Stimulated activated CD8-positive, alpha-beta memory T cell treated with anti-CD3 and anti-CD28 coated beads, Interleukin-7, amount 100 ng/mL, for 4 hours (primary cell): ENCODE measurements at regions not wholly inside any gene's neighbourhood (a gene's known extent, or its start where the extent isn't known, plus 50 kb on each side); places are given as distances from the start of the nearest gene placed in this dataset.
"Not testable (repeated sequence)": the region's sequence is repeated elsewhere in the genome, so short reads cannot be mapped to it uniquely, and the experiment has no call there.

ENCODE experiments used
- DNase-seq, 2 donors: peaks; one replicate each; pipeline ENCODE4 v3.0.0-alpha.2; 2020; ENCODE audit warnings: low read depth in 2 of 2

DNA sequence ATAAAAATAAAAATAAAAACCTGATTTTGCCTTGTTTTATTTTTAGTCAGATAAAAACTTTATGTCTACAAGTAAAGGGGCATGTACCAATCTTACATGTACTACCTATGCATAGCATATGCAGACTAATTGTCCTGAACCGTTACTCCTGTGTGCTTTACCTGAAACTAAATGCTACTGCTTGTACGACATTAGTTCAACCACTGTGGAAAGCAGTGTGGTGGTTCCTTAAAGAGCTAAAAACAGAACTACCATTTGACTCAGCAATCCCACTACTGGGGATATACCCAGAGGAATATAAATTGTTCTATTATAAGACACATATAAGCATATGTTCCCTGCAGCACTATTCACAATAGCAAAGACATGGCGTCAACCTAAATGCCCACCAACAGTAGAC, 426.0 kb upstream of the PMFBP1 start:
- no peak for DNase-seq

DNA sequence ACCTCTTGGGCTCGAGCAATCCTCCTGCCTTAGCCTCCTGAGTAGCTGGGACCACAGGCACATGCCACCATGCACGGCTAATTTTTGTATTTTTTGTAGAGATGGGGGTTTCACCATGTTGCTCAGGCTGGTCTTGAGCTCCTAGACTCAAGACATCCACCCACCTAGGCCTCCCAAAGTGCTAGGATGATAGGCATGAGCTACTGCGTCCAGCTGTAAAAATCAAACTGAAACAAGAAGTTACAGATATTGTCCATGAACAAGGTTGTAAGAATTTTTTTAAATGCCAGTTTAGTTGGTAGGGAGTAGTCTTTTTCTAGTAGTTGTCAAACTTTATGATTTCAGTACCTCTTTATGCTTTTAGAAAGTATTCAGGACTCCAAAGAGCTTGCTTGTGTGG, 424.4 kb upstream of the PMFBP1 start:
- no peak for DNase-seq

DNA sequence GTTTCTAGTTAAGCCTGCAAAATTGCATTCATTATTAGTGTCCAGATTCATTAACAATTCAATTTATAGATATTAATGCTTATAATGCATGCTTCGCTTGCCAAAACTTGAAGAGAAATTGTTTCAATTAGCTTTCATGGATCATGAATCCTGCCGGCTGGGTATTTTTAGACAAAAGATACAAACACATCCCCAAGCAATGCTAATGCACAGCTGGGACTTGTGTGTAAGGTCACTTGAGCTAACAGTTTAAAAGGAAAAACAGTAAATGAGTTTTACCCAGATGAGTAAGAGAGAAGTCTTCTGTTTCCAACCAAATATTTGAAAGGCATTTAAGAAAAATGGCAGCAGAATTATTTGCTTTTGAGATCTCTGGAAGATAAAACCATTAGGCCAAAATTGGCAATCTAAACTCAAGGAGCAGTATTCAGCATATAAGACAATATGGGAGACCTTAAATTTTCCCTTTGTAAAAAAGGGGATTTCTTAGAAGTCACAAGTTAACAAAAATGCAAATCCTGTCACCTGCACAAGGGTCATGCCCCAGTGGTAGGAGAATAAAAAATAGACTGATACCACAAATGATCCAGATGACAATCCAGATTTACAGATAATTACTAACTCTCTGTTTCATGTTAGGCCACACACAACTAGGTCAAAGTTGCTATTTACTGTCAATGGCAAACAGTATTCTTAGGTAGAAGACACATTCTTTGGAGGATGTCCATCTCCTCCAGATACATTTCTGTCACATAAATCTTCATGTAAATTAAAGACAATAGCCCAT, 418.4 kb upstream of the PMFBP1 start:
- no peak for DNase-seq

DNA sequence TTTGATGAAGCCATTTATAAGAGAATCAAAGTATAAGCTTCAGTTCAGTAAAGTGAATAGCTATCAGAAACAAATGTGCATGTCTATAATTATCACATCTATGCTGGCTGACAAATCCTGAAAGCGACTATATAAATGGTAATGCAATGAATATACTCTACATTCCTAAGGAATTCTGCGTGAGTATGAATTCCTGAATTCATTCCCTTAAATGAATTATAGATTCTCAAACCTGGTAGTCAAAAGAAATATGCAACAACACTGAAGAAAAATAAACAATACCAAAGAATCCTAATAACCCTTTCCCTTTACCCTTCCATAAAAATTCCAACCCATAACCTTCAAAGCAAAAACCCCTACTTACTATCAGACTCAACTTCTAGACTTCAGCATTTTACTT, 416.6 kb upstream of the PMFBP1 start:
- DNase-seq = no peak

DNA sequence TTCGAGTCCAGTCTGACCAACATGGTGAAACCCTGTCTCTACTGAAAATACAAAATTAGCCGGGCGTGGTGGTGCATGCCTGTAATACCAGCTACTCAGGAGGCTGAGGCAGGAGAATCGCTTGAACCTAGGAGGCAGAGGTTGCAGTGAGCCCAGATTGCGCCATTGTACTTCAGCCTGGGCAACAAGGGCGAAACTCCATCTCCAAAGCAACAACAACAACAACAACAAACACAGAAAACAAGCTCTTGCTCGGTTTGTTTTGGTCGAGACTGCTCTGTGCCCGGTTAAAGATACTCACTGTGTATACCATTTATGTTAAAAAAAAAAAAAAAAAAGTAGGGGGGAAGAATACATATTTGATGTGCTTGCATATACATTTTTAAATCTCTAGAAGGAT, 406.1 kb upstream of the PMFBP1 start:
- not testable (repeated sequence) for DNase-seq

DNA sequence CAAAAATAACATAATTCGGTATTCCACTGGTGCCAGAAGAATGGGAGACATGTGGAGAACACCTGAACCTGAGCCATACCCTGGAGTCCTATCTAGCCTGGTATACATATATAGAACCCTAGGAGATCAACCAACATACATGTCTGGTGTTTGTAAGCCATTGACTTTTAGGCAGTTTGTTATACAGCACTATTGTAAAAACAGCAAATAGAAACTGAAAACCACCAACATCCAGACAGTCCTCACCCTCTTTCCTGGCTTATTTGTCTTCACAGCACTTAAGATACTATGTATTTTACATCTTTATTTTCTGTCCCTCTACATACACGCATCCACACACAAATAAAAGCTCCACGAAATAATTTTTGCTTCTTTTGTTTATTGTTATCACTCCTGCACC, 404.2 kb upstream of the PMFBP1 start:
- DNase-seq = no peak

DNA sequence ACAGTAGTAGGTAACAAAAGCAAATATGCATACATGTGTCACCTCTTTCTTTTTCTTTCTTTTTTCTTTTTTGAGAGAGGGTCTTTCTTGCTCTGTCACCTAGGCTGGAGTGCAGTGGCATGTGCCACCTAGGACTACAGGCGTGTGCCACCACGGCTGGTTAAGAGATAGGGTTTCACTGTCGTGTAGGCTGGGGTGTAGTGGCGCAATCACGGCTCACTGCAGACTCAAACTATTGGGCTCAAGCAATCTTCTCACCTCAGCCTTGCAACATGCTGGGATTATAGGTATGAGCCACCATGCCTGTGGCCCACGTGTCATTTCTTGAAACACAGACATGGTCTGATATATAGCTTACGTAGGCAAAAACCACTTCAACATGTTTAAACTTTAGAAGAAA, 397.7 kb upstream of the PMFBP1 start:
- DNase-seq = no peak

DNA sequence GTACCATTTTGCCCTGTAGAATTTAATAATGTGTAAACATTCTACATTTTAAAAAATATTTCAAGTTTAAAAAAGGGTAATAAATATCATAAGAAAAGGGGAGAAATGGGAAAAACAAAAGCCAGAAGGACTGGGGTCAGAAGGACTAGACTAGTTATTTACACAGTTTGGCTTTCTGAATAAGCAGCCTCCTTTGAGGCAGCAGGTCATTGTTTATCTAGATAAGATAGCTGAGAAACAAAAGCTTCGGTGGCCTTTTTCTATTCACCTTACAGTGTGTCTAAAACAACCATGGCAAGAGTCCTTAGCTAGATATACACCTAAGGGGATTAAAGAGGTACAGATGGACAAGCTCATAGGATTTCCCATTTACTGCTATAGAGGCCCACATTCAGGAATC, 396.5 kb upstream of the PMFBP1 start:
- no peak for DNase-seq

DNA sequence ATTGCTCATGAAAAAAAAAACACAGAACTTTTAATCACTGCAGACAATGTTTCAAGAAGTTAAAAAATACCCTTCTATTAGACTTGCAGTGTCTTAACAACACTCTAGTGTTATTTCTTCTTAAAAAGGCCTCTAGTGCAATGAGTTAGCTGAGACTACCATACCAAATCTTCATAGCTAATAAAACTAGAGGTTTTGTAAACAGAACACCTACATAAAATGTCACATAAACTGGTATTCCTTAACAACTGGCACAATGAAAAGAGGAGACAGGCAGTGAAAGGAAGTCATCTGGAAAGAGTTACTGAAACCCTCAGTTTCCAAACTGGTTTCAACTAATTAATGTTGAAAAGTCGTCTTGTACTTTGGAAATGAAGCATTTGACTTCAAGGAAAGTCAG, 394.2 kb upstream of the PMFBP1 start:
- no peak for DNase-seq

DNA sequence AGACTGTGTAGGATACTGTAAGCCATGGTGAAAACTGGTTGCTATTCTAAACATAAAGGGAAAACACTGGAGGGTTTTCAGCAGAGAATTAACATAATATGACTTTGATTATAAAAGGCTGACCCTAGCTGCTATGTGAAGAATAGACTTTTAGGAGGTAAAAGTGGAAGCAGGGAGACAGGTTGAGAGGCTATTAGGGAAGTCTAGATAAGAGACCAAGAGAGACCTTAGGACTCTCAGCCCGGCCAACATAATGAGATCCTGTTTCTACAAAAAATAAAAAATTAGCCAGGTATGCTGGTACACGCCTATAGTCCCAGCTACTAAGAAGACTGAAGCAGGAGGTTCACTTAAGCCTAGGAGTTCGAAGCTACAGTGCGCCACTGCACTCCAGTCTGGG, 393.2 kb upstream of the PMFBP1 start:
- no peak for DNase-seq

DNA sequence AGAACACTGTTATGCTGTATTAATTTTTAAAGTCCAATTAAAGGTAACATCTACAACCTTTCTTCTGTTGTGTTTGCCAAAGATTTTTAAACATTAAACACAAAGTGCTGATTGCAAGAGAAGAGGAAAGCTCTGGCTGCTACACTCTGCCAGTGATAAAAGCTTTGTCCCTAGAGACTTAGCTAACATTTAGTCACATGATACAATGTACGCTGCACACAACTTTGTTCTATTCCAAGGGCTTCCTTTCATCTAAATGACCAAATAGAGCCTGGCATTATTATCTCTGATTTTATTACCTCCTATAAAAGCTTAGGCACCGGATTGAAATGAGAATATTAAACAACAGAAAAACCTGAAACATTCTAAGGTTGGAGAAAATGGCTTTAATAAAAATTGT, 388.7 kb upstream of the PMFBP1 start:
- DNase-seq = no peak

DNA sequence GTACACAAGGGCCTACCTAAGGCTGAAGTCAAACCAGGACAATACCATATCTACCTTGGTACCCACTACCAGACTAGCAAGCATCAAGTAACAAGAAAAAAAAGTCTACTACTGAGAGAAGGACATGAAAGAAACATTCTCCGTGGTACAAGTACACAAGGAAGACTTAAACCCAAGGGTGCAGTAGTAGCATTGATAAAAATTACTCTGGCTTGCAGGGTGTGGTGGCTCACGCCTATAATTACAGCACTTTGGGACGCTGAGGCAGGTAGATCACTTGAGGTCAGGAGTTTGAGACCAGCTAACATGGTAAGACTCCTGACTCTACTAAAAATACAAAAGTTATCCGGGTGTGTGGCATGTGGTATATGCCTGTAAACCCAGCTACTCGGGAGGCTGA, 386.5 kb upstream of the PMFBP1 start:
- no peak for DNase-seq

DNA sequence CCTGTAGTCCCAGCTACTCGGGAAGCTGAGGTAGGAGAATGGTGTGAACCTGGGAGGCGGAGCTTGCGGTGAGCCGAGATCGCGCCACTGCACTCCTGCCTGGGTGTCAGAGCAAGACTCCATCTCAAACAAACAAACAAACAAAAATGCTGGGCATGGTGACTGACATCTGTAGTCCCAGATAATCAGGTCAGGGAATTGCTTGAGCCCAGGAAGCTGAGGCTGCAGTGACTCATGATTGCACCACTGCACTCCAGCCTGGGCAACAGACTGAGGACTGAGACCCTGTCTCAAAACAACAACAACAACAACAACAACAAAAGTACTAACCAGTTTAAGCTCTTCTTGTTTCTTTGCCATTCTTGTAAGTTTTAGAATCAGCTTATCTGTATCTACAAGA, 383.0 kb upstream of the PMFBP1 start:
- no peak for DNase-seq

DNA sequence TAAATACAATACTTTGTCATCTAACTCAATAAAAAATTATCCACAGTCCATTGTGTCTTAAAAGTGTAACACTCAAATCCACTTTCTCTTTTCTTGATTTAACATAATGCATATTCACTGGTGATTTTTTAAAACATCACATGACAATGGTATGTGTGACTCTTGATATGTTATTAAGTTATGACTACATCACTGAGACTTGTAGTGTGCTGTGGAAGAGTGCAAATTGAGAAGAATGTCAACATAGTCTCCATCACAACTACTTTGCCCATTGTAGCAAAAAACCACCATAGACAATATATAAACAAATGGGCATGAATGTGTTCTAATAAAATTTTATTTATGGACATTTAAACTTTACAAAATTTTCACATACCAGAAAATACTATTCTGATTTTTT, 380.7 kb upstream of the PMFBP1 start:
- no peak for DNase-seq

DNA sequence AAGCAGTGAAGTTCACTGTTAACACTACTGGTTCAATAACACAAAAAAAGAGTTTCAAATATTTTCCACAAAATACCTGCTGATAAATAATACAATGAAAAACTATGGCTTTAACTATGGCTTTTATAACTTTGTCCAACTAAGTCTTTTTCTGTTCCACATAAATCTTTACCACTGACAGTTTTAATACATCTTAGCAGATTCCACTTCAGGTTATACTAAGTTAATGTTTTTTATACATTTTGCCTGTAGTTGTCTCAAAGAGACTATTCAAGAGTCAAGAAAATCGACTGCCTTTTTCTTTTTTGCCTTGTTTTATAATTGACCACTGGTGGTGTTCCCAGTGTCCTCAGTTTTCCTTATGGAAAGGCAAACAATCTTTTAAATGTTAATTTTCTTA, 379.7 kb upstream of the PMFBP1 start:
- DNase-seq = no peak

DNA sequence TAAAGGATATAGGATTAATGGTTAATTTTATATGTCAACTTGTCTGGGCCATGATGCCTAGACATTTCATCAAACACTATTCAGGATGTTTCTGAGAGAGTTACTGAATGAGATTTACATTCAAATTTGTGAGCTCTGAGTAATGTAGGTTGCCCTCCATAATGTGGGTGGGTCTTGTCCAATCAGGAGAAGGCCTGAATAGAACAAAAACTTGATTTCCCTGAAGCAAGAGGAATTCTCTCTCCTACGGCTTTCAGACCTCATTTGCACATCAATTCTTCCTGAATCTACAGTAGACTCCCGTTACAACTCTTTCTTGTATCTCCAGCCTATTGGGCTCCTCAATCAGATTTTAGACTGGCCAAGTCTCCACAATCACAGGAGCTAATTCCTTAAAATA, 377.9 kb upstream of the PMFBP1 start:
- DNase-seq = no peak

DNA sequence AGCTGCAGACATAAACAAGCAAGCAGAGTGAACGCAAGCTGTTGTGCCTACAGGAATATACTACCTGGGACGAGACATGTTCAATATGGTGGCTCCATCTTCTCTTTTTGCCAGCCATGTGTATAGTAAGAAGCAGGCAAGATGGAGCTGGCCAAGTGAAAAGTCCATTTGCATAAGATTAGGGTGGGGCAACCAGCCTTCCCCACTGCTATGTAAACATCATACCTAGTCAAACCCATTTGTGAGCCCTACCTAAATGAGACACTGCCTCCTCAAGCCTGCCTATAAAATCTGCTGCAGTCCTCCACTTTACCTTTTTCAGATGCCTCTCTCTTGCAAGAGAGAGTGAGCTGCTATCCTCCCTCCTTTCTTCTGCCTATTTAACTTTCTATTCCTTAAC, 370.1 kb upstream of the PMFBP1 start:
- no peak for DNase-seq

DNA sequence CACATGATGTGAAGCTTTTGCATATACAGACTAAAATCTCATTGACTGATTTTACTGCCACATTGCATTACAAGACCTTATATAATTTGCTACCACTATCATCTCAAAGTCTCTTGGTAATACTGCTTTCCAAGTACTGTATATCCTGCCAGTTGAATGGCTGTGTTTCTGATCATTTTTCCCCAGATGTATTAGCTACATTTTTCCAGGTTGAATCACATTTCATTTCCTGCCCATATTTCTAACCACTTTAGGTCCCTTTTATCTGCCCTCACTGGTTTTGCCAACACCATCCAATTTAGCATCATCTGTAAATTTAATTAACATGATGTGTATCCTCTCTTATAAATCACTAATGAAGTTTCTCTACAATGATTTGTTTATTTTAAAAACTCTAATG, 365.7 kb upstream of the PMFBP1 start:
- DNase-seq = no peak

DNA sequence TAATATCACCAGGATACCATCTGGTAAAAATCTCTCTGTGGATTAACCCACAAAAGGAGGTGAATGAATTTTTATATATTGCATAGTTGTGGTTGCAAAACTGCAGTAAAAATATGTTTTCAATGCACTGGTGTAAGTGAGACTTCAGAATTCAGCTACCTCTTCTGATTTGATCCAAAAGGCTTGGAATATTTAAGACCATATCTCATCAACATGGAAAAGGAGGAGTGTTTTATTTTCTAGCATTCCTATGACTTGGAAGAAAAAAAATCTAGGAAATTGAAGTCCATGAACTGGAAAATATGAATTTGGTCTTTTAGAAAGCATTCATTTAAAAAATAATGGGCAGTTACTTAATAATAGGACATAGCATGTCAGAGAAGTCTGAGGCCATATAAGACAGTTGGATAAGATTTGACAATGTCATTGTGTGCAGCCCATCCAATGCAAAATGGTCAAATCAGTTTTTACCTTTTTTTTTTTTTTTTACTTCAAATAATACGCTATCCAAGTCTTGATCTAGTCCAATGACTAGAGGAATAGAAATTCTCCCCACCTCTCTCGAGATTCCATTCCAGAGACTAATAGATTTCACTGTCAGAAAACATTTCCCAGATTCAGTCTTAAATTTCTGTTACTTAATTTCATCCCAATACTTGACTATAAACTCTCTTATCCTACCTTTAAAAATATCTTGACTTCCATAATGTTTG, 364.9 kb upstream of the PMFBP1 start:
- no peak for DNase-seq

DNA sequence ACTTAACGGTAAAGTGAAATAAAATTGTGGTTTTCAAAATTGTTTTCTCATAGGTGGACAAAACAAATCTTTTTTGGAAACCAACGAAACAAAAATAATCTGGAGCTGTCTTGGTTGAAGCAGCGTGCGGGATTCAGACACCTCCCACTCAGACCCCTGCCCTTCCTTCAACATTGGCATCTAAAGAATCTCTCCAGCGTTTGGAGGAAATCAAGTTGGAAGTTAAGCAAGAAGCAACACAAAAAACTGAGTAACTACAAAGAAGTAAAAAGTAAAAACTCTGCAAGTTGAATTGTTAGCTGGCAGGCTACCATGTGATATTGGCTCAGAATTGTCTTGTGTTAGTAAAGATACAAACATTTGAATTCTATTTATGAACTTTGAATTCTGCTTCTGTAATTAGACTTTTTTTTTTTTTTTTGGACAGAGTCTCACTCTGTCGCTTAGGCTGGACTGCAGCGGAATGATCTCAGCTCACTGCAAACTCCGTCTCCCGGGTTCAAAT, 361.0 kb upstream of the PMFBP1 start:
- DNase-seq = no peak

DNA sequence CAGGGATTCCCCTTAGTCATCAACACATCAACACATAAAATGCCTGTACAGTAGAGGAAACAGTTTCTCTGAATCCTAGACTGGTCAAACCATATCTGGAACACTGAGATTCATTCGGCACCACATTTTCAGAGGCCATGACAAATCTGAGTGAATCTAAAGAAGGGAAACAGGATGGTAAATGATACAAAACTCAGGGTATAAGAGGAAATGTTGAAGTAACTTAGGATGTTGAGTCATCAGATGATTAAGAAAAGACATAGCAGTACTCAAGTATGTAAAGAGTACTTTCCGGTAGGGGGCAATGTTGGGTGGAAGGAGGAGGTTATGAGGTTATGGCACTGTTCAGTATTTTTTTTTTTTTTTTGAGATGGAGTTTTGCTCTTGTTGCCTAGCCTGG, 358.5 kb upstream of the PMFBP1 start:
- DNase-seq = no peak

DNA sequence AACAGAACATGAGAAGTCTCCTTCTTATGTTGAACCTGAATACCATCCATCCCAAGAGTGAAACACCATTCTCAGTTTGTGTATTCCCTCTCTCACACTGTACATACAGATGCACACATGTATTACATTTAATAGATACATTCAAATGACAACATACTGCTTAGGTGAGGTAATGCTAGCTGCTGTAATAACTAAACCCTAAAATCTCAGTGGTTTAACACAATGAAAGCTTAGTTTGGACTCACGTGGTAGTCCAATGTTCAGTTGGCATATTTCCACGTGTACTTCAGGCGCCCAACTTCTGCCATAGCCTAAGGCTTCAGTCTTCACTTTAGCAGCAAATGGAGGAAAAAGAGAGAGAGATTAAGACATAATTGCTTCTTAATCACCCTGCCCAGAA, 351.1 kb upstream of the PMFBP1 start:
- no peak for DNase-seq

DNA sequence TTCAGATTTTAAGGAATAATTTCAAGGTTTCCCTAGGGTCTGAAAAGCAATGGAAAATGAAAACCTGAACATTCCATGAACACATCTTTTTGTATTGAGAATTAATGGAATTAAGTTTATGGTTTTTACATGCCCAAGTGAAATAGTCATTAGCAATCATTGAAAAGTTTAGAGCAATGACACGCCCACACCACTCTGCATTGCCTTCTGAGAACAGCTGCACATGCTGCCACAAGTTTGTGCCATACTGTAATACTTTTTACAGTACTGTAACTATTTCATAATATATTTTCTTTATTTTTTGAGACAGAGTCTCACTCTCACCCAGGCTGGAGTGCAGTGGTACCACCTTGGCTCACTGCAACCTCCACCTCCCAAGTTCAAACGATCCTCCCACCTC, 345.2 kb upstream of the PMFBP1 start:
- DNase-seq = no peak

DNA sequence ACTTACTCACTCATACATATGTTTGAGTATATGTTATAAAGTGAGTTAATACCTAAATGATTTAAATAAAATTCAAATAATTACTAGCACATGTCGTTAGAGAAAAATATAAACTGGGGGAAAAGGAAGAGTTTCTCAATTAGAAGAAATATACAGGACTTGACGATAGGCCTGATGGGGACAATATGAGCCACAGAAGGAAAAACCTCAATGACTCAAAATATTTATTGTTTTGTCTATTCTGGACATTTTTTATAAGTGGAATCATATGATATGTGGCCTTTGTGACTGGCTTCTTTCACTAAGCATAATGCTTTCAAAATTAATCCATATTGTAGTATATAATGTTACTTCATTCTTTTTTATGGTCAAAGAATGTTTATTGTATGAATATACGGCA, 339.2 kb upstream of the PMFBP1 start:
- DNase-seq = no peak
